Lower lobe of right lung (tissue), 2 donors: ENCODE measurements at regions not wholly inside any gene's neighbourhood (a gene's known extent, or its start where the extent isn't known, plus 50 kb on each side); places are given as distances from the start of the nearest gene placed in this dataset.

Experiments used
- ATAC-seq, 2 donors: fragments of 200-7000 bp; cut with Tn5 transposase; one replicate each; pipeline ENCODE4 v1.9.1; 2020 to 2022; ENCODE audit warnings: mild to moderate bottlenecking in 2 of 2, moderate library complexity in 2 of 2
- DNase-seq: peaks from one replicate; pipeline ENCODE4 v3.0.0-alpha.2; 2020
- H3K27ac ChIP-seq: fragments of 200-600 bp; one replicate; pipeline ENCODE4 v1.8.0; 2022
- H3K27me3 ChIP-seq: fragments of 200-600 bp; one replicate; pipeline ENCODE4 v1.8.0; 2022; ENCODE audit warnings: low read depth
- H3K36me3 ChIP-seq: fragments of 200-600 bp; one replicate; pipeline ENCODE4 v1.8.0; 2022; ENCODE audit warnings: mild to moderate bottlenecking
- H3K4me1 ChIP-seq: fragments of 200-600 bp; one replicate; pipeline ENCODE4 v1.8.0; 2022
- H3K4me3 ChIP-seq: fragments of 200-600 bp; one replicate; pipeline ENCODE4 v1.8.0; 2022; ENCODE audit warnings: mild to moderate bottlenecking
- H3K9me3 ChIP-seq: fragments of 200-600 bp; one replicate; pipeline ENCODE4 v1.8.0; 2022
- intact Hi-C: fragments of 100-400 bp; cut with DNase I; formaldehyde crosslinking; loops from one replicate; pipeline ENCODE4 v1.11.0; 2022
- TF ChIP-seq, protein P1 (sequence below): fragments of 200-600 bp; IDR thresholded peaks from one replicate; pipeline ENCODE4 v1.8.0; 2022; ENCODE audit warnings: antibody characterized with exemption, mild to moderate bottlenecking
- donor health status: DM: no; HTN: yes; CAD: no; lungs with severe emphysema.

DNA sequence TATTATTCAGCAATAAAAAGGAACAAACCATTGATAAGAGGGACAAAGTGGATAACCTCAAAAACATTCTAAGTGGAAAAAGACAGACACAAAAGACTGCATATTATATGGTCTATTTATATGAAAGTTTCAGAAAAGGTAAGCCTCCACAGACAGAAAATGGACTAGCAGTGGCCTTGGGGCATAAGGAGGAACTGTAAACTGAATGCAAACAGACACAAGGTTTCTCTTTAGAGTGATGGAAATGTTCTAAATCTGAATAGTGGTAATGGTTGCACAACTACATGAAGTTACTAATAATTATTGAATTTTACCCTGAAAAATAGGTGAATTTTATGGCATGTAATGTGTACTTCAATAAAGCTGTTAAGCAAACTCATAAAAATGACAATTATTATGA is 286.3 kb upstream of the PAPPA start:
- H3K27me3 ChIP-seq, result no peaks in the 10 kb centered on the region
- no peak overlapping the region for H3K27ac ChIP-seq
- H3K4me3 ChIP-seq, result no peak overlapping the region
- no peaks in the 10 kb centered on the region for H3K36me3 ChIP-seq
- H3K9me3 ChIP-seq, result no peaks in the 10 kb centered on the region
- DNase-seq (no peak), ATAC-seq (no peak)
- no peaks in the 10 kb centered on the region for H3K4me1 ChIP-seq
- TF ChIP-seq, protein P1, sequence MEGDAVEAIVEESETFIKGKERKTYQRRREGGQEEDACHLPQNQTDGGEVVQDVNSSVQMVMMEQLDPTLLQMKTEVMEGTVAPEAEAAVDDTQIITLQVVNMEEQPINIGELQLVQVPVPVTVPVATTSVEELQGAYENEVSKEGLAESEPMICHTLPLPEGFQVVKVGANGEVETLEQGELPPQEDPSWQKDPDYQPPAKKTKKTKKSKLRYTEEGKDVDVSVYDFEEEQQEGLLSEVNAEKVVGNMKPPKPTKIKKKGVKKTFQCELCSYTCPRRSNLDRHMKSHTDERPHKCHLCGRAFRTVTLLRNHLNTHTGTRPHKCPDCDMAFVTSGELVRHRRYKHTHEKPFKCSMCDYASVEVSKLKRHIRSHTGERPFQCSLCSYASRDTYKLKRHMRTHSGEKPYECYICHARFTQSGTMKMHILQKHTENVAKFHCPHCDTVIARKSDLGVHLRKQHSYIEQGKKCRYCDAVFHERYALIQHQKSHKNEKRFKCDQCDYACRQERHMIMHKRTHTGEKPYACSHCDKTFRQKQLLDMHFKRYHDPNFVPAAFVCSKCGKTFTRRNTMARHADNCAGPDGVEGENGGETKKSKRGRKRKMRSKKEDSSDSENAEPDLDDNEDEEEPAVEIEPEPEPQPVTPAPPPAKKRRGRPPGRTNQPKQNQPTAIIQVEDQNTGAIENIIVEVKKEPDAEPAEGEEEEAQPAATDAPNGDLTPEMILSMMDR, result no peak
- intact Hi-C loops, result no loop called here

DNA sequence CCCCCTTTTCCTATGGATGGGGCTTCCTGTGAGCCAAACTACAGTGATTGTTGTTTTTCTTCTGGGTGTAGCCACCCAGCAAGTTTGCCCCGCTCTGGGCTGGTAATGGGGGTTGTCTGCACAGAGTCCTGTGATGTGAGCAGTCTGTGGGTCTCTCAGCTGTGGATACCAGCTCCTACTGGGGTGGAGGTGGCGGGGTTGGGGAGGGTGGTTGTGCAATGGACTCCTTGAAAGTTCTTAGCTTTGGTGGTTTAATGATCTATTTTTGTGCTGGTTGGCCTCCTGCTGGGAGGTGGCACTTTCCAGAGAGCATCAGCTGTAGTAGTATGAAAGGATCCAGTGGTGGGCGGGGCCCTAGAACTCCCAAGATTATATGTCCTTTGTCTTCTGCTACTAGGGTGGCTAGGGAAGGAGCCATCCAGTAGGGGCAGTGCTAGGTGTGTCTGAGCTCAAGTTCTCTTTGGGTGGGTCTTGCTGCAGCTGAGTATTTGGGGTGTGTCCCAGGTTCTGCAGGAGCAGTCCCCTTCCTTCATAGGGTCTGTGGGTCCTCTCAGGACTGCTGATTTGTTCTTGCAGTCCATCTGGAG is 275.6 kb upstream of the PAPPA start:
- DNase-seq (no peak), ATAC-seq (no peak)
- no peaks in the 10 kb centered on the region for H3K27me3 ChIP-seq
- H3K9me3 ChIP-seq, result no peaks in the 10 kb centered on the region
- intact Hi-C loops, result no loop called here
- no peak overlapping the region for H3K27ac ChIP-seq
- no peaks in the 10 kb centered on the region for H3K4me1 ChIP-seq
- H3K4me3 ChIP-seq, result no peak overlapping the region
- H3K36me3 ChIP-seq, result no peaks in the 10 kb centered on the region
- TF ChIP-seq, protein P1, result no peak

DNA sequence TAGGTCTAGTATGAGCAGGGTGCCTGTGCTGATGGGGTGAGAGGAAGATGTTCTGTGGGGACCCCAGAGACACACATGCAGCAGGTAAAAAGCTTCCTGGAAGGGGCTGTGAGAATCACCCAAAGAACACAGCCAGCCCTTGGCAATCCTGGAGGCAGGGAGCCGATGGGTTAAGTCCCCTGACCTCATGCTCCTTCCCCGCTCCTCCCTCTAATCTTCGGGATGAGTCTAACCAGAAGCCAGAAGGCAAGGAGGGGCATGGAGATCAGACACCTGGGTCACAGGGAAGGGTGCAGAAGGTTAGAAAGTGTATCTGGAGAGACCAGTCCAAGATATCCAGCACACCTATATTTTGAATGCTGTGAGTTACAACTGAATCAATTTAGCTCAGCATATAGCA is 274.1 kb upstream of the PAPPA start:
- no peak overlapping the region for H3K4me3 ChIP-seq
- intact Hi-C loops, result no loop called here
- no peaks in the 10 kb centered on the region for H3K27me3 ChIP-seq
- H3K36me3 ChIP-seq, result no peaks in the 10 kb centered on the region
- TF ChIP-seq, protein P1, result no peak
- H3K4me1 ChIP-seq, result no peaks in the 10 kb centered on the region
- no peak for DNase-seq
- no peaks in the 10 kb centered on the region for H3K9me3 ChIP-seq
- H3K27ac ChIP-seq, result no peak overlapping the region
- no peak for ATAC-seq

DNA sequence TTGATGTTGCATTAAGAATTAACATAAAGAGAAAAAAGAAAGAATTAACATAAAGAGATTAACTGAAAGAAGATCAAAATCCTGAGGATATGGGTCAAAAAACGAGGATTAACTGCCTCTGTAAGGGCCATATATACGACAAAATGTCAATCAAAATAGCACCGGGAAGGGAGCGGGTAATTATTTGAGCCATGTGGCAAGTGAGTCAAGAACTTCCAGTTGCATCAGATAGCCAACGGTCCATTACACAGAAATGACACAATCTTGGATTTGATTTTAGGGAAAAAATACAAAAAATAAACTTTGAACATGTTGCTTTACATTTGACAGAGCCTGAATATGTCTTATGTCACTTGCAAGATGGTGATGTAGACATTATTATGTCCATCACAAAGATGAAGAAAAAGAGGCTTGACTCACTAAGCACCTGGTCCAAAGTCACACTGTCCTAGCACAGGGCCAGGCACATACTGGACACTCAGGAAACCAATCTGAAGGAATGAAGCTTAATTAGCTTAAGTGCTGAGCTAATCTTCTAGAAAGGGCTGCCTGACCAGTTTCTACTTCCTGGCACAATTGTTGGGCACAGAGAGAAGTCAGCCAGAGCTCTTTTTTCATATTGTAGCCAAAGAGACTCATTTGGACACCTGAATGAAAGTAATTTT is 273.2 kb upstream of the PAPPA start:
- H3K9me3 ChIP-seq, result no peaks in the 10 kb centered on the region
- no peaks in the 10 kb centered on the region for H3K27me3 ChIP-seq
- DNase-seq, result no peak
- H3K4me1 ChIP-seq, result no peaks in the 10 kb centered on the region
- no peak overlapping the region for H3K27ac ChIP-seq
- no peaks in the 10 kb centered on the region for H3K36me3 ChIP-seq
- H3K4me3 ChIP-seq, result no peak overlapping the region
- intact Hi-C loops, result no loop called here
- TF ChIP-seq, protein P1, result no peak
- ATAC-seq, result no peak

DNA sequence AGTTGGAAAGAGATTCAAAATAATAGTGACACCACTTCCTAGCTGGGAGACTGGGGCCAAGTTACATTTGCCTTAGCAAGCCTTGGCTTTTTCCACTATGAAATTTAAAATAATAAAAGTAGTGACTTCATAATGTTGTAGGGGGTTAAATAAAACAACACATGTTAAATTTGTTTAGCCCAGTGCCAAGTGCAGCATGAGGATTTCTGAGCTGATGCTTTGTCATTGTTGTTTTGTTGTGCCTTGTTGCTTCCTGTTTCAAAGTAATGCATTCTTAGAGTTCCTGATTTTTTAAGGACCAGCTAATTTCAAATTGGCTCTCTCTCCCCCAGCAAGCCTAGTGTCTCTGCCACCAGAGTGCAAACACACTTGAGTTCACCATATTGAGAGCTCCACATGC is 270.7 kb upstream of the PAPPA start:
- ATAC-seq (no peak), DNase-seq (no peak)
- intact Hi-C loops, result no loop called here
- H3K9me3 ChIP-seq, result no peaks in the 10 kb centered on the region
- H3K27me3 ChIP-seq, result no peaks in the 10 kb centered on the region
- TF ChIP-seq, protein P1, result no peak
- no peak overlapping the region for H3K27ac ChIP-seq
- H3K36me3 ChIP-seq, result no peaks in the 10 kb centered on the region
- H3K4me1 ChIP-seq, result no peaks in the 10 kb centered on the region
- no peak overlapping the region for H3K4me3 ChIP-seq
